DMS53 (cell line): ENCODE measurements at regions not wholly inside any gene's neighbourhood (a gene's known extent, or its start where the extent isn't known, plus 50 kb on each side); places are given as distances from the start of the nearest gene placed in this dataset.
"Not testable (repeated sequence)": the region's sequence is repeated elsewhere in the genome, so short reads cannot be mapped to it uniquely, and the experiment has no call there.

Experiments
- DNase-seq: peaks from one replicate; lab custom pipeline; 2025; lab: John Stamatoyannopoulos, UW

- no peak for DNase-seq
Observed at GRCh38 chrX:41984628-41985027, 61.3 kb upstream of the CASK start.

GRCh38 chrX:41982953-41983352 is 59.6 kb upstream of the CASK start:
- DNase-seq, result no peak

GRCh38 chrX:41981481-41982013 is 58.2 kb upstream of the CASK start:
- DNase-seq, result no peak

- not testable (repeated sequence) for DNase-seq
Observed at GRCh38 chrX:41974677-41975076, 51.3 kb upstream of the CASK start.

- DNase-seq, result no peak
Observed at GRCh38 chrX:41973208-41973607, 49.9 kb upstream of the CASK start.
